ENCODE measurements at regions not wholly inside any gene's neighbourhood (a gene's known extent, or its start where the extent isn't known, plus 50 kb on each side); places are given as distances from the start of the nearest gene placed in this dataset.
"Not testable (repeated sequence)": the region's sequence is repeated elsewhere in the genome, so short reads cannot be mapped to it uniquely, and the experiment has no call there.

- no peak overlapping the region for H3K4me3 ChIP-seq (replicated peaks; ENCODE audit: low read depth, low read length)
- DNase-seq (ENCODE audit: low read depth), result no peak
- TF ChIP-seq CTCF (IDR thresholded peaks at IDR 0.05; ENCODE audit: low read length, missing control alignments), result no peak
Observed at GRCh38 chr2:57475391-57475790, 571.2 kb upstream of the VRK2 start.

- no peak overlapping the region for H3K4me3 ChIP-seq (replicated peaks; ENCODE audit: low read depth, low read length)
- no peak for TF ChIP-seq CTCF (IDR thresholded peaks at IDR 0.05; ENCODE audit: low read length, missing control alignments)
- no peak for DNase-seq (ENCODE audit: low read depth)
Observed at GRCh38 chr2:57479981-57480380, 566.6 kb upstream of the VRK2 start.

- DNase-seq (ENCODE audit: low read depth), result no peak
- no peak overlapping the region for H3K4me3 ChIP-seq (replicated peaks; ENCODE audit: low read depth, low read length)
- TF ChIP-seq CTCF (IDR thresholded peaks at IDR 0.05; ENCODE audit: low read length, missing control alignments), result no peak
Observed at GRCh38 chr2:57488061-57488460, 558.5 kb upstream of the VRK2 start.

- H3K4me3 ChIP-seq (replicated peaks; ENCODE audit: low read depth, low read length), result no peak overlapping the region
- peak; percentile 0 for DNase-seq (ENCODE audit: low read depth)
- TF ChIP-seq CTCF (IDR thresholded peaks at IDR 0.05; ENCODE audit: low read length, missing control alignments), result no peak
Observed at GRCh38 chr2:57490741-57491140, 555.9 kb upstream of the VRK2 start.

- TF ChIP-seq CTCF (IDR thresholded peaks at IDR 0.05; ENCODE audit: low read length, missing control alignments), result no peak
Observed at GRCh38 chr2:57491213-57491612, 555.4 kb upstream of the VRK2 start.

GRCh38 chr2:57493966-57494365 is 552.6 kb upstream of the VRK2 start:
- not testable (repeated sequence) for DNase-seq (ENCODE audit: low read depth); H3K4me3 ChIP-seq (replicated peaks; ENCODE audit: low read depth, low read length)

More at GRCh38 chr2:57491213-57491612, 555.4 kb upstream of the VRK2 start:
- no peak for DNase-seq (ENCODE audit: low read depth)
- no peak overlapping the region for H3K4me3 ChIP-seq (replicated peaks; ENCODE audit: low read depth, low read length)

- DNase-seq (ENCODE audit: low read depth), result peak; percentile 67
- TF ChIP-seq CTCF (IDR thresholded peaks at IDR 0.05; ENCODE audit: low read length, missing control alignments), result peak; percentile 81
- no peak overlapping the region for H3K4me3 ChIP-seq (replicated peaks; ENCODE audit: low read depth, low read length)
Observed at GRCh38 chr2:57497489-57498096, 549.0 kb upstream of the VRK2 start.

All from fibroblast of pulmonary artery (primary cell).